GM10248 (cell line): ENCODE measurements at regions not wholly inside any gene's neighbourhood (a gene's known extent, or its start where the extent isn't known, plus 50 kb on each side); places are given as distances from the start of the nearest gene placed in this dataset.

Source experiments
- CTCF ChIA-PET: fragments of 300-600 bp; sonication (Branson Sonifier 250); formaldehyde crosslinking; extraction: SDS; loops from one replicate; lab custom pipeline; 2021; ENCODE audit warnings: antibody characterized with exemption; lab: Yijun Ruan, JAX
- POLR2A ChIA-PET: fragments of 350-650 bp; sonication (Branson Sonifier 250); formaldehyde crosslinking; extraction: SDS; loops from one replicate; lab custom pipeline; 2020; ENCODE audit warnings: antibody characterized with exemption; lab: Yijun Ruan, JAX
- DNase-seq: peaks from one replicate; pipeline ENCODE4 v3.0.0; 2012; ENCODE audit errors: extremely low spot score
- CTCF ChIP-seq: IDR thresholded peaks from 2 replicates; pipeline ENCODE4 v1.5.1; 2012; ENCODE audit warnings: mild to moderate bottlenecking, low read depth; ENCODE audit errors: extremely low read depth, missing control alignments, control extremely low read depth

GRCh38 chr4:62288808-62289541 lies 1088.8 kb downstream of the ADGRL3 start:
- ChIA-PET CTCF (no interaction called here), POLR2A (no interaction called here)
- no peak for TF ChIP-seq CTCF
- DNase-seq: no peak

GRCh38 chr4:62285026-62285425 lies 1084.9 kb downstream of the ADGRL3 start:
- ChIA-PET CTCF (no interaction called here), POLR2A (no interaction called here)
- TF ChIP-seq CTCF: no peak
- no peak for DNase-seq

GRCh38 chr4:62279689-62280088 lies 1079.6 kb downstream of the ADGRL3 start:
- DNase-seq: no peak
- CTCF ChIA-PET: no interaction called here
- POLR2A ChIA-PET: no interaction called here
- TF ChIP-seq CTCF: no peak

GRCh38 chr4:62275470-62275869 lies 1075.3 kb downstream of the ADGRL3 start:
- CTCF ChIA-PET: interaction anchor here (0.9 to 1.8 kb wide), 4 partner anchors 11 to 49 kb away, joined by 3 to 5 read pairs (median 4); no protein-coding TSS in a partner anchor
- no peak for DNase-seq
- POLR2A ChIA-PET: no interaction called here
- TF ChIP-seq CTCF: no peak

- ChIA-PET CTCF (no interaction called here), POLR2A (no interaction called here)
- no peak for DNase-seq
- TF ChIP-seq CTCF: no peak
Measured at GRCh38 chr4:62274782-62275181, 1074.7 kb downstream of the ADGRL3 start.

- CTCF ChIA-PET: interaction anchor here (1.3 kb wide), 1 partner anchor 49 kb away, joined by 3 read pairs; no protein-coding TSS in a partner anchor
- no peak for TF ChIP-seq CTCF
Measured at GRCh38 chr4:62271107-62271506, 1071.0 kb downstream of the ADGRL3 start.

More at GRCh38 chr4:62271107-62271506, 1071.0 kb downstream of the ADGRL3 start:
- POLR2A ChIA-PET: no interaction called here
- no peak for DNase-seq
